ENCODE measurements at regions not wholly inside any gene's neighbourhood (a gene's known extent, or its start where the extent isn't known, plus 50 kb on each side); places are given as distances from the start of the nearest gene placed in this dataset.

- H3K4me1 ChIP-seq (ENCODE audit: insufficient read depth, low read length): peaks cover 37% of the 10 kb centered on the region
- no peak overlapping the region for H2AFZ ChIP-seq (ENCODE audit: low read length)
- intact Hi-C loops (cut with micrococcal nuclease): no loop called here
- ChIA-PET CTCF (no interaction called here), POLR2A (ENCODE audit: unreplicated experiment) (no interaction called here)
- no peaks in the 10 kb centered on the region for H3K79me2 ChIP-seq (ENCODE audit: low read length)
- DNase-seq (no peak), ATAC-seq (no peak)
- H3K27me3 ChIP-seq (ENCODE audit: low read length): no peaks in the 10 kb centered on the region
- peak overlapping the region; percentile 72 for H3K27ac ChIP-seq (ENCODE audit: low read length)
- TF ChIP-seq EZH2phosphoT487 (IDR thresholded peaks at IDR 0.05; ENCODE audit: borderline replicate concordance, low read length): no peak
- TF ChIP-seq EZH2 (IDR thresholded peaks at IDR 0.05; ENCODE audit: low read length, unreplicated experiment): no peak
- no peak for TF ChIP-seq CTCF (conservative IDR thresholded peaks at IDR 0.05; ENCODE audit: low read depth, low read length)
- H3K9ac ChIP-seq (ENCODE audit: low read length): no peak overlapping the region
- no peak overlapping the region for H3K4me3 ChIP-seq (ENCODE audit: low read length)
- H4K20me1 ChIP-seq (ENCODE audit: low read length): no peaks in the 10 kb centered on the region
- H3K4me2 ChIP-seq (ENCODE audit: low read length): no peak overlapping the region; the same call in 1 of the 2 replicates
- H3K36me3 ChIP-seq (ENCODE audit: low read depth, low read length): no peaks in the 10 kb centered on the region
- BruUV-seq (replicated peaks): no TSS peak
- H3F3A ChIP-seq (ENCODE audit: low read length, unreplicated experiment): no peaks in the 10 kb centered on the region
- no peaks in the 10 kb centered on the region for H3K9me2 ChIP-seq (replicated peaks; ENCODE audit: low read length)
- no peaks in the 10 kb centered on the region for H3K9me3 ChIP-seq (ENCODE audit: low read length)
Observed at GRCh38 chr2:37447446-37447845, 103.0 kb downstream of the QPCT start.

GRCh38 chr2:37448342-37449120 lies 104.1 kb downstream of the QPCT start:
- TF ChIP-seq EZH2phosphoT487 (IDR thresholded peaks at IDR 0.05; ENCODE audit: borderline replicate concordance, low read length): no peak
- TF ChIP-seq CTCF (conservative IDR thresholded peaks at IDR 0.05; ENCODE audit: low read depth, low read length): no peak
- no peak for TF ChIP-seq EZH2 (IDR thresholded peaks at IDR 0.05; ENCODE audit: low read length, unreplicated experiment)
- intact Hi-C loops (cut with micrococcal nuclease): no loop called here
- Histone ChIP-seq H3K36me3 (ENCODE audit: low read depth, low read length) (no peaks in the 10 kb centered on the region), H3K4me1 (ENCODE audit: insufficient read depth, low read length) (peaks cover 37% of the 10 kb centered on the region), H3K9me2 (replicated peaks; ENCODE audit: low read length) (no peaks in the 10 kb centered on the region), H3K4me2 (ENCODE audit: low read length) (peak overlapping the region; percentile 62), H2AFZ (ENCODE audit: low read length) (no peak overlapping the region), H3K4me3 (ENCODE audit: low read length) (no peak overlapping the region), H4K20me1 (ENCODE audit: low read length) (no peaks in the 10 kb centered on the region), H3K27me3 (ENCODE audit: low read length) (no peaks in the 10 kb centered on the region), H3K9ac (ENCODE audit: low read length) (peak overlapping the region; percentile 15; the same call in 1 of the 2 replicates), H3K27ac (ENCODE audit: low read length) (peak overlapping the region; percentile 79), H3K79me2 (ENCODE audit: low read length) (no peaks in the 10 kb centered on the region), H3F3A (ENCODE audit: low read length, unreplicated experiment) (no peaks in the 10 kb centered on the region), H3K9me3 (ENCODE audit: low read length) (no peaks in the 10 kb centered on the region)
- no TSS peak for BruUV-seq (replicated peaks)
- DNase-seq (peak; percentile 67), ATAC-seq (peak; percentile 80)
- ChIA-PET POLR2A (ENCODE audit: unreplicated experiment) (interaction anchor here (0.6 kb wide), 1 partner anchor 142 kb away, joined by 3 read pairs; no protein-coding TSS in a partner anchor), CTCF (no interaction called here)

GRCh38 chr2:37449761-37450296 lies 105.4 kb downstream of the QPCT start:
- intact Hi-C loops (cut with micrococcal nuclease): no loop called here
- no peaks in the 10 kb centered on the region for H3K9me3 ChIP-seq (ENCODE audit: low read length)
- H4K20me1 ChIP-seq (ENCODE audit: low read length): no peaks in the 10 kb centered on the region
- peak overlapping the region; percentile 37 for H3K4me2 ChIP-seq (ENCODE audit: low read length)
- no peak for TF ChIP-seq EZH2 (IDR thresholded peaks at IDR 0.05; ENCODE audit: low read length, unreplicated experiment)
- no peak for TF ChIP-seq CTCF (conservative IDR thresholded peaks at IDR 0.05; ENCODE audit: low read depth, low read length)
- no peak for TF ChIP-seq EZH2phosphoT487 (IDR thresholded peaks at IDR 0.05; ENCODE audit: borderline replicate concordance, low read length)
- peaks cover 37% of the 10 kb centered on the region for H3K4me1 ChIP-seq (ENCODE audit: insufficient read depth, low read length)
- H3K9me2 ChIP-seq (replicated peaks; ENCODE audit: low read length): no peaks in the 10 kb centered on the region
- BruUV-seq (replicated peaks): no TSS peak
- ChIA-PET POLR2A (ENCODE audit: unreplicated experiment) (no interaction called here), CTCF (no interaction called here)
- DNase-seq (peak; percentile 51), ATAC-seq (peak; percentile 41)
- no peak overlapping the region for H3K4me3 ChIP-seq (ENCODE audit: low read length)
- H3K27ac ChIP-seq (ENCODE audit: low read length): peak overlapping the region; percentile 79
- H3K36me3 ChIP-seq (ENCODE audit: low read depth, low read length): no peaks in the 10 kb centered on the region
- H3K79me2 ChIP-seq (ENCODE audit: low read length): no peaks in the 10 kb centered on the region
- H3K9ac ChIP-seq (ENCODE audit: low read length): no peak overlapping the region
- H3K27me3 ChIP-seq (ENCODE audit: low read length): no peaks in the 10 kb centered on the region
- H2AFZ ChIP-seq (ENCODE audit: low read length): no peak overlapping the region
- no peaks in the 10 kb centered on the region for H3F3A ChIP-seq (ENCODE audit: low read length, unreplicated experiment)
